Stomach (tissue), 8 donors: ENCODE measurements at regions not wholly inside any gene's neighbourhood (a gene's known extent, or its start where the extent isn't known, plus 50 kb on each side); places are given as distances from the start of the nearest gene placed in this dataset.

Source experiments
- DNase-seq, 2 donors: peaks; one replicate each; pipeline versions ENCODE4 v3.0.0 to v3.0.0-alpha.2; 2013 to 2019
- H3K27ac ChIP-seq, 5 donors: fragments of 200-600 bp in 4 of 5; sonication (generic) in 4 of 5; one replicate each; pipeline ENCODE4 v1.5.1; 2013 to 2019; ENCODE audit warnings: mild to moderate bottlenecking in 1 of 5, moderate library complexity in 1 of 5
- H3K27me3 ChIP-seq, 3 donors: fragments of 200-600 bp; sonication (generic); one replicate each; pipeline ENCODE4 v1.5.1; 2017 to 2019; ENCODE audit warnings: mixed run types in 1 of 3
- H3K36me3 ChIP-seq, 4 donors: fragments of 200-600 bp; sonication (generic); 1 replicate in 3 of 4; 2 replicates in 1 of 4; pipeline ENCODE4 v1.5.1; 2016 to 2019
- H3K4me1 ChIP-seq, 4 donors: fragments of 200-600 bp; sonication (generic); one replicate each; pipeline ENCODE4 v1.5.1; 2016 to 2019
- H3K4me3 ChIP-seq, 4 donors: fragments of 200-600 bp; sonication (generic) in 3 of 4; one replicate each; pipeline ENCODE4 v1.5.1; 2016 to 2019; ENCODE audit warnings: mild to moderate bottlenecking in 1 of 4
- H3K9me3 ChIP-seq, 4 donors: fragments of 200-600 bp; sonication (generic); one replicate each; pipeline ENCODE4 v1.5.1; 2016 to 2019
- EP300 ChIP-seq: sonication (generic); formaldehyde crosslinking; IDR thresholded peaks from one replicate; pipeline ENCODE4 v1.6.1; 2017; ENCODE audit warnings: antibody characterized with exemption
- POLR2A ChIP-seq, 4 donors: fragments of 450-650 bp; IDR thresholded peaks; one replicate each; pipeline ENCODE4 v1.6.1; 2016; ENCODE audit warnings: antibody characterized with exemption in 4 of 4, control low read depth in 2 of 4, mild to moderate bottlenecking in 1 of 4, moderate library complexity in 1 of 4
- POLR2AphosphoS5 ChIP-seq, 3 donors: sonication (generic); formaldehyde crosslinking; IDR thresholded peaks; one replicate each; pipeline ENCODE4 v1.6.1; 2016; ENCODE audit warnings: antibody characterized with exemption in 3 of 3
- WGBS, 5 donors: extraction: QIAGEN DNeasy Blood & Tissue Kit in 3 of 5; methylation state at CpG; one replicate each; pipeline versions ENCODE4 v1.1.5 to v1.1.7; 2013 to 2018; 5-methylcytosine and 5-hydroxymethylcytosine counted together
- intact Hi-C: fragments of 100-400 bp; cut with DNase I; formaldehyde crosslinking; loops from one replicate; pipeline ENCODE4 v1.15.1; 2023; ENCODE audit warnings: low total_unique reads
- TF ChIP-seq, protein P1 (sequence below), 7 experiments: fragments of 450-650 bp in 4 of 7; fragments of 200-600 bp in 3 of 7; sonication (generic) in 3 of 7; IDR thresholded peaks; one replicate each; pipeline ENCODE4 v1.5.1; 2016 to 2019; ENCODE audit warnings: antibody characterized with exemption in 7 of 7, control low read depth in 2 of 7, mild to moderate bottlenecking in 1 of 7
- donor health status: healthy with polysubstance abuse.
- donor health status: Bipolar disorder and iron deficiency.
- donor health status: healthy.

DNA sequence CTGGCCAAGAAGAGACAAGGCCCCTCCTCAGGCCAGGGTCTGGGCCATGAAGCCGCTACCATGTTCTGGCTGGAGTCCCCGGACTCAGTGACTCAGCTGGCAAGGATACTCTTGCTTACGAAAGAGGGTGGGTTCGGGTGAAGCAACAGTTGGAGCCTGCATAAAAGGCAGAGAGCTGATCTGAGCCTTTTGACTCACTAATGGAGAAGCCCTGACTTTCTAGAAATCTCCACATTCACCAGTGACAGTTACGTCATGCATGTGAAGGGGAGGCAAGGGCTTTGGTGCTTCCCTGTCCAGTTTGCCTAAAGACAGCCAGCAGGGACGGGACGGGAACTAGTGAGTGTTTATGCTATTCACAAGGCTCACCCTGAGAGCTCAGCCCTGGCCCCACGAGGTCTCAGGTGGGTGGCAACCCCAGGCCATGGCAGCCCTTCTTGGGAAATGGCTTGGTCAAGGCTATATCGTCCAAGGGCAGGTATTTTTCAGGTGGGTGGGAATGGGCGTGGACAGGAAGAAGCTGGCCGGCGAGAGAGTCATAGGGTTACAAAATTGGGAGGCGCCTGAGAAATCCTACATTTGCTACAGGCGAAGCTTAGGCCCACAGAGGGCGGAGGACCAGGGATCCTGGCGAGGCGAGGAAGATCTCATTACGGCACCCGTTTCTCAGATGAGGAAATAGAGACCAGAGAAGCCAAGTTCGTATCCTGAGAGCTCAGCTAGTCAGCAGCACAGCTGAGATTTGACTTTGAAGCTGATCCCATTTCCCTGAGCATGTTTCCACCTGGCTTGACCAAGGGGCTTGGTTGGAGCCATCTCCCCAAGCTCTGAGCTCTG, 314.6 kb downstream of the BCL11B start:
- H3K4me3 ChIP-seq, result no peak overlapping the region

DNA sequence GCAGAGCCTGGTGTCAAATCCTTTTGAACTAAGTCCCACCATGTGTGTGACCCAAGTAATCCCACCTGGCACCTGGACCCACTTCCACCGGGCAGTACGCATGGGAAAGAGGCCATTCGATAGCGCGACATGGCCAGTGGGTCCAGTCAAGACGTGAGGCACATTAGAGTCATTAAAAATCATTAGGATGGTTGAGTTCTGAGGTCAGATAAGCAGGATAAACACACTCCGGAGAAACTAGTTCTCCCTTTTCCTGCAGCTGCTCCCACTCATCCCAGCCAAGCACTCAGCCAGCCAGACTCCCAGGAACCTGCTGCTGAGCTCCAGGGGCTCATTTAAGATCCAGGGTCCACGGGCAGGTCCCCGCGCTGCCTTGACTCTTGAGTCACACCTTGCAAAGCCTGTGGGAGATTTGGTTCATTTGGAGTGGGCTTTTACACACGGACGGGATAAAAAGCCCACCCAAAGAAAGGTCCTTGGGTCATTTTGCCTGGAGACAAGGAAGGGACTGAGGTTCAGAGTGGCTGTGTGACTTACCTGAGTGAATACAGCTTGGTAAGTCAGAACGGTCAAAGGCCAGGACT, 313.9 kb downstream of the BCL11B start:
- 45 to 57% (median 50%) methylated on average over 13 of the region's 13 CpGs for WGBS, 5 donors
- no peak for DNase-seq
- intact Hi-C loops, result no loop called here
- Histone ChIP-seq H3K9me3 (no peaks in the 10 kb centered on the region), H3K36me3 (no peaks in the 10 kb centered on the region), H3K4me1 (no peaks in the 10 kb centered on the region), H3K4me3 (no peak overlapping the region), H3K27ac (peak overlapping the region in 1 of 5 donors; percentile 39), H3K27me3 (peaks cover 0 to 9% (median 0%) of the 10 kb centered on the region in 3 donors)
- TF ChIP-seq EP300 (no peak), POLR2A (IDR thresholded peaks at IDR 0.05) (no peak), POLR2AphosphoS5 (IDR thresholded peaks at IDR 0.05) (no peak)
- TF ChIP-seq, protein P1, sequence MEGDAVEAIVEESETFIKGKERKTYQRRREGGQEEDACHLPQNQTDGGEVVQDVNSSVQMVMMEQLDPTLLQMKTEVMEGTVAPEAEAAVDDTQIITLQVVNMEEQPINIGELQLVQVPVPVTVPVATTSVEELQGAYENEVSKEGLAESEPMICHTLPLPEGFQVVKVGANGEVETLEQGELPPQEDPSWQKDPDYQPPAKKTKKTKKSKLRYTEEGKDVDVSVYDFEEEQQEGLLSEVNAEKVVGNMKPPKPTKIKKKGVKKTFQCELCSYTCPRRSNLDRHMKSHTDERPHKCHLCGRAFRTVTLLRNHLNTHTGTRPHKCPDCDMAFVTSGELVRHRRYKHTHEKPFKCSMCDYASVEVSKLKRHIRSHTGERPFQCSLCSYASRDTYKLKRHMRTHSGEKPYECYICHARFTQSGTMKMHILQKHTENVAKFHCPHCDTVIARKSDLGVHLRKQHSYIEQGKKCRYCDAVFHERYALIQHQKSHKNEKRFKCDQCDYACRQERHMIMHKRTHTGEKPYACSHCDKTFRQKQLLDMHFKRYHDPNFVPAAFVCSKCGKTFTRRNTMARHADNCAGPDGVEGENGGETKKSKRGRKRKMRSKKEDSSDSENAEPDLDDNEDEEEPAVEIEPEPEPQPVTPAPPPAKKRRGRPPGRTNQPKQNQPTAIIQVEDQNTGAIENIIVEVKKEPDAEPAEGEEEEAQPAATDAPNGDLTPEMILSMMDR (IDR thresholded peaks at IDR 0.05), result no peak

More for the DNA sequence above, 314.6 kb downstream of the BCL11B start:
- Histone ChIP-seq H3K27ac (peak overlapping the region in 4 of 5 donors; percentile 19 to 66 (median 39)), H3K4me1 (no peaks in the 10 kb centered on the region), H3K9me3 (no peaks in the 10 kb centered on the region), H3K27me3 (peaks cover 0 to 9% (median 0%) of the 10 kb centered on the region in 3 donors), H3K36me3 (no peaks in the 10 kb centered on the region)
- 56 to 69% (median 63%) methylated on average over 15 to 20 of the region's 20 CpGs for WGBS, 5 donors
- DNase-seq, result peak; percentile 37 to 76
- intact Hi-C loops, result no loop called here
- peak; percentile 11 to 51 (median 31) for TF ChIP-seq POLR2AphosphoS5 (IDR thresholded peaks at IDR 0.05)
- TF ChIP-seq, protein P1 (IDR thresholded peaks at IDR 0.05), result no peak
- TF ChIP-seq POLR2A (IDR thresholded peaks at IDR 0.05), result no peak
- TF ChIP-seq EP300, result no peak

DNA sequence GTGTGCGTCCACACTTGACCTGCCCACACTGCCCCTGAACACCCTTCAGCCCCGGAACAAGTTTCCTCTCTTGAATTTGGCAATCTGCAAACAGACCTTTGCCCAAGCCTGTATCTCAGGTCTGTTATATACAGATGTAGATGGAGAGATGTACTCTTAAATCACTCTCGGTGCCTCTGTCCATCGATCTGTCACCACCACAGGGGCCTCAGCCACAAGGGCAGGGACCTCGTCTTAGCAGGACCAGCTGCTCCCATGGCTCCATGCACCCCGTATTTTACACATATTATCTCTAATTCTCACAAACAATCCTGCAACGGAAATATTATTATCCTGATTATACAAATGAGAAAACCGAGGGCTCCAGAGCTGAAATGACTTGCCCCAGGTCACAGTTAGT, 313.4 kb downstream of the BCL11B start:
- Histone ChIP-seq H3K4me1 (no peaks in the 10 kb centered on the region), H3K4me3 (no peak overlapping the region), H3K27me3 (peaks cover 0 to 9% (median 0%) of the 10 kb centered on the region in 3 donors), H3K36me3 (no peaks in the 10 kb centered on the region), H3K27ac (no peak overlapping the region), H3K9me3 (no peaks in the 10 kb centered on the region)
- intact Hi-C loops, result no loop called here
- DNase-seq, result no peak
- 70 to 78% (median 73%) methylated on average over 8 of the region's 8 CpGs for WGBS, 5 donors
- TF ChIP-seq POLR2AphosphoS5 (IDR thresholded peaks at IDR 0.05), result no peak
- TF ChIP-seq, protein P1 (IDR thresholded peaks at IDR 0.05), result no peak
- TF ChIP-seq POLR2A (IDR thresholded peaks at IDR 0.05), result no peak
- no peak for TF ChIP-seq EP300

DNA sequence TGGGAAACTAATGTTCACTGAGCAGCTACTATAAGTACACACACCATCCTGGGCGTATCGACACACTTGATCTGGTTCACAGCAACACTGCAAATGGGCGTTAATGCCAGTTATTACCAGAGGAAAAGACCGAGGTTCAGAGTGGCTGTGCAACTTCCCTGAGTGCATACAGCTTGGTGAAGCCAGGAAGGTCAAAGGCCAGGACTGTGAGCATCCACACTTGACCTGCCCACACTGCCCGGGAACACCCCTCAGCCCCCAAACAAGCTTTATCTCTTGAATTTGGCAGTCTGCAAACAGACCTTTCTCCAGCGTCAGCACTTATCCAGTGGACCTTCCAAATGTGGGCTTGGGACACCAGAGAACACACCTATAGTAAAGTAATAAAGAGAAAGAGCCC, 312.6 kb downstream of the BCL11B start:
- no peak for DNase-seq
- Histone ChIP-seq H3K27ac (no peak overlapping the region), H3K9me3 (no peaks in the 10 kb centered on the region), H3K36me3 (no peaks in the 10 kb centered on the region), H3K27me3 (peaks cover 0 to 17% (median 0%) of the 10 kb centered on the region in 3 donors), H3K4me3 (no peak overlapping the region), H3K4me1 (no peaks in the 10 kb centered on the region)
- intact Hi-C loops, result no loop called here
- TF ChIP-seq EP300 (no peak), POLR2A (IDR thresholded peaks at IDR 0.05) (no peak), POLR2AphosphoS5 (IDR thresholded peaks at IDR 0.05) (no peak)
- TF ChIP-seq, protein P1 (IDR thresholded peaks at IDR 0.05), result no peak
- WGBS, 5 donors, result 66 to 84% (median 71%) methylated on average over 6 of the region's 6 CpGs
